Mammary epithelial cell (primary cell): ENCODE measurements at regions not wholly inside any gene's neighbourhood (a gene's known extent, or its start where the extent isn't known, plus 50 kb on each side); places are given as distances from the start of the nearest gene placed in this dataset.

Experiments used
- CTCF ChIP-seq, 2 donors: IDR thresholded peaks in 1 of 2; conservative IDR thresholded peaks in 1 of 2; 2 replicates each; pipeline ENCODE4 v1.5.1; 2011 to 2012; ENCODE audit warnings: inconsistent platforms in 2 of 2, low read length in 2 of 2, mild to moderate bottlenecking in 2 of 2, control low read depth in 1 of 2, low read depth in 1 of 2; ENCODE audit not compliant: insufficient read depth in 1 of 2; ENCODE audit errors: extremely low read depth in 1 of 2
- EZH2 ChIP-seq: IDR thresholded peaks from 2 replicates; pipeline ENCODE4 v1.6.1; 2012; ENCODE audit warnings: low read length, inconsistent platforms, borderline replicate concordance

GRCh38 chr1:30353637-30354036, 369.7 kb downstream of the MATN1 start:
- TF ChIP-seq CTCF (conservative IDR thresholded peaks at IDR 0.05 in 1 of 2, IDR thresholded peaks at IDR 0.05 in 1 of 2; ENCODE audit: extremely low read depth in 1 of 2, insufficient read depth in 1 of 2, low read depth in 1 of 2, low read length in 2 of 2) (peak; percentile 26 to 68), EZH2 (no peak)
